Chondrocyte (in vitro differentiated cells): ENCODE measurements at regions not wholly inside any gene's neighbourhood (a gene's known extent, or its start where the extent isn't known, plus 50 kb on each side); places are given as distances from the start of the nearest gene placed in this dataset.

Experiments used
- DNase-seq: peaks from one replicate; pipeline ENCODE4 v3.0.0; 2021; ENCODE audit warnings: mixed read lengths, low spot score
- H3K27ac Mint-ChIP-seq: one replicate; pipeline ENCODE4 v1.8.0; 2021; ENCODE audit warnings: mild to moderate bottlenecking, moderate library complexity, mixed read lengths; ENCODE audit not compliant: unreplicated experiment
- H3K27me3 Mint-ChIP-seq: 2 replicates; pipeline ENCODE4 v1.8.0; 2021; ENCODE audit warnings: low read depth, mixed read lengths
- H3K36me3 Mint-ChIP-seq: 2 replicates; pipeline ENCODE4 v1.8.0; 2021; ENCODE audit warnings: low read depth, mixed read lengths
- H3K4me1 Mint-ChIP-seq: 2 replicates; pipeline ENCODE4 v1.8.0; 2021; ENCODE audit warnings: low read depth, mild to moderate bottlenecking, mixed read lengths
- H3K4me3 Mint-ChIP-seq: one replicate; pipeline ENCODE4 v1.8.0; 2021; ENCODE audit warnings: mild to moderate bottlenecking, moderate library complexity, mixed read lengths; ENCODE audit not compliant: unreplicated experiment
- H3K9me3 Mint-ChIP-seq: 2 replicates; pipeline ENCODE4 v1.8.0; 2021; ENCODE audit warnings: low read depth, mixed read lengths
- CTCF ChIP-seq: fragments of 200-600 bp; sonication (generic); IDR thresholded peaks from 2 replicates; pipeline ENCODE4 v1.5.0; 2021; ENCODE audit warnings: antibody characterized with exemption, mild to moderate bottlenecking, moderate library complexity

DNA sequence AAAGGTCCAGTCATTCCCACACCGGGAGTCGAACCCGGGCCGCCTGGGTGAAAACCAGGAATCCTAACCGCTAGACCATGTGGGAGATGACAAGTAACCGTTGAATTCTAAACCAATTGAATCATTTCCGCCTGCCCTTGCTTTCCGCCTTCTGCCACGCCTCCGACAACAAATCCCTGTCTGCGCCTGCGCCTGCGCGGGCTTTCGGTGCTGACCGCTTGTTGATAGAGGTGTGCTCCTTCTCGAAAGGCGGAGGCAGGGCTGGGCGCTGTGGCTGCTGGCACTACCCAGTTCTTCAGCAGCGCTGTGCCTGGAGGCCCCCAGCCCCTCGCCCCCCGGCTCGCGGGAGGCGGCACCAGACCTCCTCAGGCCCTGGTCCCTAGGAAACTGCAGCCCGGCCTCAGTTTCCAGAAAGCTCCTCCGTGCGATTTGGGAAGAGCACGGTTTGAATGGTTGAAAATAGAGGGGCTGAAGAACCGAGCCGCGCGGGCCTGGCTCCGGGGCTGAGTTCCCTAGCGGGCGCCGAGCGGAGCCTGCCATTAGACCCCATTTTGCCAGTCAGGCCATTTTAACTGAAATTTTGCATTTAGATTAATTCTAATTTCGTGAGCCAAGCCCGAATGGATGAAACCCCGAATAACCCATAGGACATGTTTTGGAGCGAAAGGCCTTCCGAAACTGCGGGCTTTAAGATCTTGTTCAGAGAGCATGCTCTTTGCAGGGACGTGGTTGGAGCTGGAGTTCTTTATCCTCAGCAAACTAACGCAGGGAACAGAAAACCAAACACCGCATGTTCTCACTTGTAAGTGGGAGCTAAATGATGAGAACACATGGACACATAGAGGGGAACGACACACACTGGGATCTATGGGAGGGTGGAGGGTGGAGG is 219.3 kb upstream of the ATP10A start:
- DNase-seq, result peak; percentile 99
- peak overlapping the region; percentile 92 for H3K27ac Mint-ChIP-seq
- TF ChIP-seq CTCF, result peak; percentile 39
- H3K4me3 Mint-ChIP-seq, result peak overlapping the region; percentile 76
- no peaks in the 10 kb centered on the region for H3K9me3 Mint-ChIP-seq
- no peaks in the 10 kb centered on the region for H3K27me3 Mint-ChIP-seq
- H3K4me1 Mint-ChIP-seq, result peaks cover 24% of the 10 kb centered on the region
- no peaks in the 10 kb centered on the region for H3K36me3 Mint-ChIP-seq

GRCh38 chr15:26081758-26082220 is 218.7 kb upstream of the ATP10A start:
- Mint-ChIP-seq H3K36me3 (no peaks in the 10 kb centered on the region), H3K4me3 (peak overlapping the region; percentile 76), H3K27me3 (no peaks in the 10 kb centered on the region), H3K9me3 (no peaks in the 10 kb centered on the region), H3K27ac (peak overlapping the region; percentile 92), H3K4me1 (peaks cover 22% of the 10 kb centered on the region)
- TF ChIP-seq CTCF, result no peak
- no peak for DNase-seq

DNA sequence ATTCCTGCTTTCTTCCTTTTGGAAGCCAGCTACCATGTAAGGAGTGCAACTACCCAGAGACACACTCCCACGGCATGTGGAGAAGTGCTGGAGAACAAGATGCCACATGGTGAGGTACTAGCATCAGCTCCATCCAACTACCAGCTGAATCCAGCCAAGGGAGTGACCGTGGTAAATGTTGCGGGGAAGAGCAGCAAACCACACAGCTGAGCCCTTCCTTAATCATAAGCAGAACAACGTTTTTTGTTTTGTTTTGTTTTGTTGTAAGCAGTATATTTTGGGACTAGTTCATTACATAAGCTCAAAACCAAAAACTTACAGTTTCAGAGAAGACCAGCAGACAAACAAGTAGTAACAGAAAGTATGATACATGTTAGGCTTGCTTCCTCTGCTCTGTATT is 212.6 kb upstream of the ATP10A start:
- no peaks in the 10 kb centered on the region for H3K9me3 Mint-ChIP-seq
- DNase-seq, result no peak
- H3K27ac Mint-ChIP-seq, result no peak overlapping the region
- no peaks in the 10 kb centered on the region for H3K4me1 Mint-ChIP-seq
- no peak for TF ChIP-seq CTCF
- H3K4me3 Mint-ChIP-seq, result no peak overlapping the region
- no peaks in the 10 kb centered on the region for H3K36me3 Mint-ChIP-seq
- peaks cover 22% of the 10 kb centered on the region for H3K27me3 Mint-ChIP-seq

DNA sequence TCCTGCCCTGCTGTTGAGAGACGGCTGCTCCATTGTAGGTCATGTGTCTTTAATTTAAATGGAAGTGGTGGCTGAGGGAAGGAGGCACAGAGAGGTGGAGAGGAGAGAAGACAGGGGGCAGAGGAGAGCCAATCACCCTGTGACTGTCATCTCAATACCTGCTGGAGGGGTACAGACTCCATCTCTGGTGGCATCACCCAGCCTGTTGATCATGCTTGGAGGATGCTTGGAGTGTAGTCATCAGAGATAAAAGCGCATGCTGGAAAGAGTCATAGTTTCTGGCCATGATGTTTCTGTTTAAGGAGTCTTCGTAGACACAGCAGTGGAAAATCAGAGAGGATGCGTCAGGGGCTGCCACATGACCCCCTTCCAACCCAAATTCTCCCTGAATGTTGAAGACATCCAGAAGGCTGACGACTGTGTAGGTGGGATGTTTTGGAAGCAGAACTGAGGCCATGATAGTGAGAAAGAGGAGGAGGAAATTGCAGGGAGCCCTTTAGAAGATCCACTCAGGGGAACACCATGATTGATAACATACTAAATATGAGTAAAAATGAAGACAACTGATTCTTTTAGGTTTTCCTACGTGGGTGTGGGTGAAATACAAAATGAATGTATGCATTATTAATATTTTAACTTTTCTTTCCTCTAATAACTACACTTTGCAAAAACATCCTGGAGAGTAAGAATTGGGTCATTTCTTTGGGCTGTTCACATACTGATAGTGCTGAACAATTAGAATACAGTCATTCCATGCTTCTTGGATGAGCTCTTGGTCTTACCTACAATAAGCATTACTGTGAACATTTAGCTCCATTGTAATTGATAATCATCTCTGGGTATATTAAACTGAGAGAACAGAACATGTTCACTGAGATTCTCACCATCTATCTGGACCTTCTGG is 210.6 kb upstream of the ATP10A start:
- H3K27me3 Mint-ChIP-seq, result peaks cover 31% of the 10 kb centered on the region
- DNase-seq, result no peak

More for the DNA sequence above, 210.6 kb upstream of the ATP10A start:
- no peak for TF ChIP-seq CTCF
- no peak overlapping the region for H3K27ac Mint-ChIP-seq
- H3K36me3 Mint-ChIP-seq, result no peaks in the 10 kb centered on the region
- no peaks in the 10 kb centered on the region for H3K9me3 Mint-ChIP-seq
- H3K4me1 Mint-ChIP-seq, result no peaks in the 10 kb centered on the region
- H3K4me3 Mint-ChIP-seq, result no peak overlapping the region
